ENCODE measurements at regions not wholly inside any gene's neighbourhood (a gene's known extent, or its start where the extent isn't known, plus 50 kb on each side); places are given as distances from the start of the nearest gene placed in this dataset.

- TF ChIP-seq CTCF (IDR thresholded peaks at IDR 0.05) (no peak), POLR2A (IDR thresholded peaks at IDR 0.05) (no peak)
These were observed 68.7 kb upstream of the PELI2 start for GRCh38 chr14:56049536-56049935.
